AG04450 (cell line): ENCODE measurements at regions not wholly inside any gene's neighbourhood (a gene's known extent, or its start where the extent isn't known, plus 50 kb on each side); places are given as distances from the start of the nearest gene placed in this dataset.

ENCODE experiments used
- CTCF ChIA-PET: fragments of 300-600, 350-600 bp; formaldehyde crosslinking; extraction: SDS; loops from one replicate; lab custom pipeline; 2022; ENCODE audit warnings: antibody characterized with exemption, inconsistent platforms; lab: Charles Lee
- POLR2A ChIA-PET: fragments of 350-600 bp; formaldehyde crosslinking; extraction: SDS; loops from one replicate; lab custom pipeline; 2021; ENCODE audit warnings: antibody characterized with exemption, inconsistent platforms; lab: Yijun Ruan, JAX
- DNase-seq: peaks from one replicate; pipeline ENCODE4 v3.0.0-alpha.2; 2011; ENCODE audit warnings: low read depth, low spot score
- H3K27ac ChIP-seq: one replicate; pipeline ENCODE4 v1.5.1; 2012; ENCODE audit warnings: low read depth, low read length, control low read depth
- H3K27me3 ChIP-seq: one replicate; pipeline ENCODE4 v1.6.0; 2012; ENCODE audit warnings: low read length; ENCODE audit not compliant: control insufficient read depth, insufficient read depth
- H3K4me3 ChIP-seq: 2 replicates; pipeline ENCODE4 v1.5.1; 2011; ENCODE audit warnings: mild to moderate bottlenecking, low read depth, low read length, control low read depth
- H3K9me3 ChIP-seq: 2 replicates; pipeline ENCODE4 v1.5.1; 2012; ENCODE audit warnings: low read length; ENCODE audit not compliant: control insufficient read depth, insufficient read depth
- TF ChIP-seq, protein P1 (sequence below): IDR thresholded peaks from 2 replicates; pipeline ENCODE4 v1.5.1; 2011; ENCODE audit warnings: low read depth, low read length, control low read depth, inconsistent platforms

- H3K27me3 ChIP-seq: no peaks in the 10 kb centered on the region
- TF ChIP-seq, protein P1, sequence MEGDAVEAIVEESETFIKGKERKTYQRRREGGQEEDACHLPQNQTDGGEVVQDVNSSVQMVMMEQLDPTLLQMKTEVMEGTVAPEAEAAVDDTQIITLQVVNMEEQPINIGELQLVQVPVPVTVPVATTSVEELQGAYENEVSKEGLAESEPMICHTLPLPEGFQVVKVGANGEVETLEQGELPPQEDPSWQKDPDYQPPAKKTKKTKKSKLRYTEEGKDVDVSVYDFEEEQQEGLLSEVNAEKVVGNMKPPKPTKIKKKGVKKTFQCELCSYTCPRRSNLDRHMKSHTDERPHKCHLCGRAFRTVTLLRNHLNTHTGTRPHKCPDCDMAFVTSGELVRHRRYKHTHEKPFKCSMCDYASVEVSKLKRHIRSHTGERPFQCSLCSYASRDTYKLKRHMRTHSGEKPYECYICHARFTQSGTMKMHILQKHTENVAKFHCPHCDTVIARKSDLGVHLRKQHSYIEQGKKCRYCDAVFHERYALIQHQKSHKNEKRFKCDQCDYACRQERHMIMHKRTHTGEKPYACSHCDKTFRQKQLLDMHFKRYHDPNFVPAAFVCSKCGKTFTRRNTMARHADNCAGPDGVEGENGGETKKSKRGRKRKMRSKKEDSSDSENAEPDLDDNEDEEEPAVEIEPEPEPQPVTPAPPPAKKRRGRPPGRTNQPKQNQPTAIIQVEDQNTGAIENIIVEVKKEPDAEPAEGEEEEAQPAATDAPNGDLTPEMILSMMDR: no peak
- no peak overlapping the region for H3K27ac ChIP-seq
- CTCF ChIA-PET: no interaction called here
- DNase-seq: no peak
- no peak overlapping the region for H3K4me3 ChIP-seq
- H3K9me3 ChIP-seq: no peaks in the 10 kb centered on the region
- POLR2A ChIA-PET: no interaction called here
These were observed 155.0 kb downstream of the MSL3 start for GRCh38 chrX:11913001-11913400.

- ChIA-PET CTCF (no interaction called here), POLR2A (no interaction called here)
- Histone ChIP-seq H3K4me3 (no peak overlapping the region), H3K27me3 (no peaks in the 10 kb centered on the region), H3K9me3 (no peaks in the 10 kb centered on the region), H3K27ac (no peak overlapping the region)
- no peak for DNase-seq
- TF ChIP-seq, protein P1: no peak
These were observed 171.4 kb downstream of the MSL3 start for GRCh38 chrX:11929476-11929875.

GRCh38 chrX:11932423-11932822 lies 174.4 kb downstream of the MSL3 start:
- ChIA-PET POLR2A (no interaction called here), CTCF (interaction anchor here (1.2 to 1.3 kb wide), 2 partner anchors 10 to 838 kb away, joined by 3 to 4 read pairs; no protein-coding TSS in a partner anchor)
- TF ChIP-seq, protein P1: no peak

DNA sequence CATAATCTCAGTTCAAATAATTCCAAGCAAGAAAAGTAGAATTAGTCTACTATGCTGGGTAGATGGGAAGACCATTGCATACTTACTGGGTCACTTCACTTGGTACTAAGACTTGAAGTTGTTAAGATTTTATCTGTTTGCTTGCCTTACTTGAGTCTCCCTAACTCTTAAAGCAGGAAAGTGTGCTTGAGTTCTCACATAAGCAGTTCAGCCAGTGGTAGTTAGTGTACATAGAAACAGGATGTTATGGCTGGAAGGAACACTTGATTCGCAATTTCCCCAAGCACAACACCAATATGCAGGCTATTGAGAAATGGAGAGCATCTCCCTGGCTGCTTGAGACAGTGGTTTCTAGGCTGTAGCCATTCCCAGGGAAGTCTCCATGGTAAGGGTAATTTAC lies 176.1 kb downstream of the MSL3 start:
- no peak for DNase-seq
- H3K4me3 ChIP-seq: no peak overlapping the region
- no peak overlapping the region for H3K27ac ChIP-seq
- POLR2A ChIA-PET: no interaction called here
- no peaks in the 10 kb centered on the region for H3K27me3 ChIP-seq
- CTCF ChIA-PET: no interaction called here
- TF ChIP-seq, protein P1: no peak
- H3K9me3 ChIP-seq: no peaks in the 10 kb centered on the region

More at GRCh38 chrX:11932423-11932822, 174.4 kb downstream of the MSL3 start:
- Histone ChIP-seq H3K27ac (no peak overlapping the region), H3K9me3 (no peaks in the 10 kb centered on the region), H3K27me3 (no peaks in the 10 kb centered on the region), H3K4me3 (no peak overlapping the region)
- no peak for DNase-seq

- H3K27ac ChIP-seq: no peak overlapping the region
- no peak for DNase-seq
- TF ChIP-seq, protein P1: no peak
- ChIA-PET POLR2A (no interaction called here), CTCF (interaction anchor here (1.2 kb wide), 1 partner anchor 10 kb away, joined by 3 read pairs; no protein-coding TSS in a partner anchor)
- no peaks in the 10 kb centered on the region for H3K9me3 ChIP-seq
- H3K4me3 ChIP-seq: no peak overlapping the region
- no peaks in the 10 kb centered on the region for H3K27me3 ChIP-seq
These were observed 183.5 kb downstream of the MSL3 start for GRCh38 chrX:11941571-11941970.
